Neural cell (in vitro differentiated cells): ENCODE measurements at regions not wholly inside any gene's neighbourhood (a gene's known extent, or its start where the extent isn't known, plus 50 kb on each side); places are given as distances from the start of the nearest gene placed in this dataset.

Source experiments
- H2AFZ ChIP-seq: fragments of 200-600, 300-800 bp; sonication (generic), shearing (Covaris generic); 2 replicates; pipeline ENCODE4 v1.6.0; 2014; ENCODE audit warnings: low read depth, mild to moderate bottlenecking, antibody characterized with exemption, low read length, moderate library complexity
- H3F3A ChIP-seq: fragments of 200-600 bp; shearing (Covaris generic); 2 replicates; pipeline ENCODE4 v1.6.1; 2016; ENCODE audit warnings: mild to moderate bottlenecking, moderate library complexity, mixed read lengths, antibody characterized with exemption, low read length; ENCODE audit not compliant: insufficient read depth, poor library complexity, severe bottlenecking
- H3K27ac ChIP-seq: fragments of 200-600, 300-800 bp; sonication (generic), shearing (Covaris generic); 2 replicates; pipeline ENCODE4 v1.5.1; 2014; ENCODE audit warnings: mild to moderate bottlenecking, low read length, moderate library complexity
- H3K27me3 ChIP-seq: fragments of 300-800, 200-600 bp; sonication (generic), shearing (Covaris generic); 2 replicates; pipeline ENCODE4 v1.6.0; 2014; ENCODE audit warnings: mild to moderate bottlenecking, low read depth, low read length, moderate library complexity; ENCODE audit not compliant: insufficient read depth
- H3K36me3 ChIP-seq: fragments of 300-800, 200-600 bp; sonication (generic), shearing (Covaris generic); 2 replicates; pipeline ENCODE4 v1.5.1; 2014; ENCODE audit warnings: mild to moderate bottlenecking, antibody characterized with exemption, low read length, moderate library complexity; ENCODE audit not compliant: insufficient read depth
- H3K4me2 ChIP-seq: fragments of 300-800, 200-600 bp; sonication (generic), shearing (Covaris generic); 2 replicates; pipeline ENCODE4 v1.6.0; 2014; ENCODE audit warnings: mild to moderate bottlenecking, low read length
- H3K4me3 ChIP-seq: fragments of 300-800, 200-600 bp; sonication (generic), shearing (Covaris generic); 2 replicates; pipeline ENCODE4 v1.5.1; 2014; ENCODE audit warnings: mild to moderate bottlenecking, low read length, moderate library complexity
- H3K79me2 ChIP-seq: fragments of 200-600 bp; shearing (Covaris generic); replicated peaks from 2 replicates; pipeline ENCODE4 v1.6.0; 2014; ENCODE audit warnings: mild to moderate bottlenecking, low read length, moderate library complexity; ENCODE audit not compliant: insufficient read depth
- H3K9ac ChIP-seq: fragments of 300-800, 200-600 bp; sonication (generic), shearing (Covaris generic); 2 replicates; pipeline ENCODE4 v1.6.1; 2016; ENCODE audit warnings: mild to moderate bottlenecking, low read length, mixed read lengths
- H3K9me2 ChIP-seq: fragments of 200-600 bp; shearing (Covaris generic); 2 replicates; pipeline ENCODE4 v1.6.1; 2016; ENCODE audit warnings: mild to moderate bottlenecking, low read length, mixed read lengths; ENCODE audit not compliant: insufficient read depth
- H3K9me3 ChIP-seq: fragments of 200-600, 300-800 bp; sonication (generic), shearing (Covaris generic); 2 replicates; pipeline ENCODE4 v1.6.1; 2016; ENCODE audit warnings: mild to moderate bottlenecking, mixed run types, low read length, moderate library complexity, mixed read lengths
- H4K20me1 ChIP-seq: fragments of 200-600 bp; shearing (Covaris generic); 2 replicates; pipeline ENCODE4 v1.6.1; 2016; ENCODE audit warnings: mild to moderate bottlenecking, mixed run types; ENCODE audit not compliant: insufficient read depth
- EP300 ChIP-seq: fragments of 450-650 bp; conservative IDR thresholded peaks from 2 replicates; pipeline ENCODE4 v1.6.1; 2014; ENCODE audit warnings: antibody characterized with exemption, mild to moderate bottlenecking, moderate library complexity; ENCODE audit not compliant: poor library complexity, severe bottlenecking
- MXI1 ChIP-seq: fragments of 450-650 bp; conservative IDR thresholded peaks from 2 replicates; pipeline ENCODE4 v1.6.1; 2014; ENCODE audit warnings: antibody characterized with exemption, mild to moderate bottlenecking; ENCODE audit not compliant: poor library complexity, severe bottlenecking
- POLR2AphosphoS5 ChIP-seq: IDR thresholded peaks from 2 replicates; pipeline ENCODE4 v1.6.1; 2012
- RAD21 ChIP-seq: fragments of 450-650 bp; conservative IDR thresholded peaks from 2 replicates; pipeline ENCODE4 v1.6.1; 2014; ENCODE audit warnings: antibody characterized with exemption, mild to moderate bottlenecking, moderate library complexity
- REST ChIP-seq: IDR thresholded peaks from 2 replicates; pipeline ENCODE4 v1.6.1; 2012; ENCODE audit warnings: borderline replicate concordance
- SMC3 ChIP-seq: fragments of 450-650 bp; conservative IDR thresholded peaks from 2 replicates; pipeline ENCODE4 v1.6.1; 2014; ENCODE audit warnings: antibody characterized with exemption, mild to moderate bottlenecking, moderate library complexity; ENCODE audit not compliant: poor library complexity
- TAF1 ChIP-seq: IDR thresholded peaks from 2 replicates; pipeline ENCODE4 v1.6.1; 2012; ENCODE audit warnings: low read depth

DNA sequence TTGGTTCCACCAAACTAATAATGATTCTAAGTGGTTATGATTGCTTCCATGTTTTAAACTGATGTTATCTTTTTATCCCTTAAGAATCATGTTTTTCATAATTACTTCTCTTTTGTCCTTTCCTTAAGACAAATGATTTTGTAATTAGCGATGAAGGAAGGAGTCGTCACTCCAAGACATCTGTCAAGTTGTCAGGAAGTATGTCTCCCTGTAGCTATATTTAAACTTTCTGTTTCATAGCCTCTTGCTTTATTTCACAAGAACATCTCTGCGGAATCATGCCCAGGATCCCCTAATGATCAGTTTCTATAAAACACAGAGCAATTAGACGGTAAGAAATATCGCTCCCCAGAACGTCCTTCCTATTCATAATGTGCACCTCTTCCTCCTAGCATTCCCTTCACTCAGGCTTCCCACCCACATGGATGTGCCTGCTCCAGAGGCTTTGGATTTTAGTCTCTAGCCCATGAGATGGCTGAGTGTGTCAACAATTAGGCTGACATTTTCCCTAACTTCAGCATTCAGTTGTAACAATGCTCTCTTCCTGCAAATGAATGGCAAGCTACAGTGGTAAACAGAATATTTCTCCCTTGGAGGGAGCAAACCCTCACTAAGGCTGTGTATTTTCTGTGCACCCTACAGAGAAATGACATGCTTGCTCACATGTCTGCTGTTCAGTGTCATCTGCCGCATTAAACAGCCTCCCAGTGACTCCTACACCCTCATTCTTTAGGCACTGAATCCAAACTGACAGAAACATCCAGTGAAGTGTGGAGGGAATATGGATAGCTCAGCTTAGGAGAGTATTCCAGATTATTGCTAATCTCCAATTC lies 879.6 kb upstream of the CELF4 start:
- H3K9ac ChIP-seq: peak overlapping the region; percentile 13
- TF ChIP-seq RAD21 (no peak), REST (peak; percentile 86), TAF1 (no peak), POLR2AphosphoS5 (peak; percentile 53), EP300 (peak; percentile 62)
- peak overlapping the region; percentile 41 for H3K4me3 ChIP-seq
- H3K79me2 ChIP-seq: no peaks in the 10 kb centered on the region
- H3K9me2 ChIP-seq: no peaks in the 10 kb centered on the region
- H4K20me1 ChIP-seq: no peaks in the 10 kb centered on the region
- H3K9me3 ChIP-seq: no peaks in the 10 kb centered on the region
- no peaks in the 10 kb centered on the region for H3K27me3 ChIP-seq
- no peaks in the 10 kb centered on the region for H3K36me3 ChIP-seq
- no peaks in the 10 kb centered on the region for H3F3A ChIP-seq
- H2AFZ ChIP-seq: no peak overlapping the region
- peak overlapping the region; percentile 58 for H3K27ac ChIP-seq
- no peak overlapping the region for H3K4me2 ChIP-seq

DNA sequence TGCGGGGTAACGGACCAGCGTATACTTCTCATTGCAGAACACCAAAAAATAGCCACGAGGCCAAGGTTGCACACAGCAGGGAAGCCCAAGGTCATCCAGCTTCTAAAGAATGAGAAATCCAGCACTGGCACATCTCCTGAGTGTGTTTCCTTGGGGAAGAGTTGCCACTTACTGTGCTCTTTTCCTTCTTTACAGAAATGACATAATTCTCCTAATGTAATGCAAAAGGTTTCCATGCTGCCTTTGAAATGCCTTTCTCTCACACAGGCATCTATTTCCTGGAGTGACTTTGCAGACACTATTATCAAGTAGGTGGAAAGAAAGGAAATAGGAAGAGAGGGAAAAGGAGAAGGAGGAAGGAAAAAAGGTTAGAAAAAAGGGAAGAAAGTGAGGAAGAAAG lies 862.1 kb upstream of the CELF4 start:
- Histone ChIP-seq H2AFZ (no peak overlapping the region), H4K20me1 (no peaks in the 10 kb centered on the region), H3F3A (no peaks in the 10 kb centered on the region), H3K9me2 (no peaks in the 10 kb centered on the region), H3K27ac (peak overlapping the region; percentile 70), H3K4me2 (no peak overlapping the region), H3K9me3 (no peaks in the 10 kb centered on the region), H3K36me3 (no peaks in the 10 kb centered on the region), H3K4me3 (no peak overlapping the region), H3K27me3 (no peaks in the 10 kb centered on the region), H3K79me2 (no peaks in the 10 kb centered on the region), H3K9ac (peak overlapping the region; percentile 18)
- TF ChIP-seq EP300 (no peak), RAD21 (no peak), MXI1 (no peak), POLR2AphosphoS5 (no peak), SMC3 (no peak), REST (peak; percentile 91)
